CD4-positive, alpha-beta T cell (primary cell): ENCODE measurements at regions not wholly inside any gene's neighbourhood (a gene's known extent, or its start where the extent isn't known, plus 50 kb on each side); places are given as distances from the start of the nearest gene placed in this dataset.
A peak's percentile ranks its signal among the peaks of the same experiment; 100 is the strongest.
"Not testable (repeated sequence)": the region's sequence is repeated elsewhere in the genome, so short reads cannot be mapped to it uniquely, and the experiment has no call there.

ENCODE experiments used
- ATAC-seq: fragments of 200-7000 bp; cut with Tn5 transposase; one replicate; pipeline ENCODE4 v1.10.0; 2022; ENCODE audit warnings: mild to moderate bottlenecking; ENCODE audit not compliant: poor library complexity
- CTCF ChIA-PET: fragments of 350-600 bp; sonication (Branson Sonifier 250); formaldehyde crosslinking; loops from one replicate; lab custom pipeline; 2021; ENCODE audit warnings: antibody characterized with exemption, inconsistent platforms; lab: Charles Lee
- POLR2A ChIA-PET: fragments of 350-600 bp; sonication (Branson Sonifier 250); formaldehyde crosslinking; loops from one replicate; lab custom pipeline; 2021; ENCODE audit warnings: antibody characterized with exemption, inconsistent platforms; lab: Charles Lee
- DNase-seq, 14 experiments: peaks; one replicate each; pipeline ENCODE4 v3.0.0-alpha.2; 2013 to 2020; ENCODE audit warnings: mixed read lengths in 2 of 14
- H3K27ac ChIP-seq, 2 donors: one replicate each; pipeline versions ENCODE4 v1.5.1 to v1.7.0; 2013; ENCODE audit warnings: low read length in 2 of 2, low read depth in 1 of 2, mild to moderate bottlenecking in 1 of 2
- H3K27me3 ChIP-seq, 2 experiments: 1 replicate in 1 of 2; 2 replicates in 1 of 2; pipeline versions ENCODE4 v1.6.1 to v1.7.0; 2013; ENCODE audit warnings: low read length in 2 of 2, control low read depth in 1 of 2, mild to moderate bottlenecking in 1 of 2, moderate library complexity in 1 of 2; ENCODE audit not compliant: insufficient read depth in 2 of 2, control insufficient read depth in 1 of 2
- H3K36me3 ChIP-seq: one replicate; pipeline ENCODE4 v1.6.1; 2013; ENCODE audit warnings: low read length, control low read depth; ENCODE audit not compliant: insufficient read depth
- H3K4me1 ChIP-seq: one replicate; pipeline ENCODE4 v1.6.1; 2013; ENCODE audit warnings: low read length, control low read depth; ENCODE audit not compliant: insufficient read depth
- H3K4me3 ChIP-seq: one replicate; pipeline ENCODE4 v1.5.1; 2013; ENCODE audit warnings: mild to moderate bottlenecking, low read length, moderate library complexity
- H3K9me3 ChIP-seq, 2 experiments: 1 replicate in 1 of 2; 2 replicates in 1 of 2; pipeline versions ENCODE4 v1.6.1 to v1.7.0; 2013; ENCODE audit warnings: low read length in 2 of 2, mild to moderate bottlenecking in 2 of 2, control low read depth in 1 of 2, moderate library complexity in 1 of 2; ENCODE audit not compliant: control insufficient read depth in 1 of 2, insufficient read depth in 1 of 2
- H3K27ac Mint-ChIP-seq: one replicate; pipeline ENCODE4 v1.8.0; 2020; ENCODE audit warnings: mixed read lengths
- H3K27me3 Mint-ChIP-seq: one replicate; pipeline ENCODE4 v1.8.0; 2021; ENCODE audit warnings: mixed read lengths
- H3K36me3 Mint-ChIP-seq: one replicate; pipeline ENCODE4 v1.8.0; 2021; ENCODE audit warnings: low read depth, mixed read lengths
- H3K4me1 Mint-ChIP-seq: one replicate; pipeline ENCODE4 v1.8.0; 2021; ENCODE audit warnings: low read depth, mixed read lengths
- H3K4me3 Mint-ChIP-seq: one replicate; pipeline ENCODE4 v1.8.0; 2020; ENCODE audit warnings: mild to moderate bottlenecking, mixed read lengths
- H3K9me3 Mint-ChIP-seq: one replicate; pipeline ENCODE4 v1.8.0; 2020; ENCODE audit warnings: mixed read lengths
- intact Hi-C, 2 experiments: fragments of 100-400 bp; cut with DNase I in 1 of 2; cut with micrococcal nuclease in 1 of 2; formaldehyde crosslinking; loops; one replicate each; pipeline versions ENCODE4 v1.15.1 to v1.9.0; 2023 to 2025; cut with DNase I, micrococcal nuclease
- TF ChIP-seq, protein P1 (sequence below): fragments of 200-600 bp; IDR thresholded peaks from one replicate; pipeline ENCODE4 v1.8.0; 2022; ENCODE audit warnings: antibody characterized with exemption, mild to moderate bottlenecking

DNA sequence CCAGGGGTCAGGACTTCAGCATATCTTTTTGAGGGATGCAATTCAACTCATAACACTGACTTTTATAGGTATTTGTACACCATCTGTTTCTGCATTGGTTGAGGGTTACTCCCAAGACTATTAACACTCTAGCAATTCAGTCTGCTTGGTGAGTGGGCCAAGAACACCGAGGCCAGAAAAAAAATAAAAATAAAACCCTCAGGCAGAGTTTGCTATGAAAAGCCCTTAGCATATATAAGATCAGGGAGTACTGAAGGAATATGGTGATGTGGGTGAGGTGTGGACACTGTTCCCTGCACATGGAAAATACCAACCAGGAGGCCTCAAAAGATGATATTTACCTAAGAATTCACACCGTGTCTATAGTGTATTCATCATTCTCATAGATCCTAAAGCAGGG, 383.2 kb upstream of the UBE2E3 start:
- intact Hi-C loops = no loop called here
- no peak overlapping the region for H3K27ac Mint-ChIP-seq
- H3K9me3 Mint-ChIP-seq = no peaks in the 10 kb centered on the region
- H3K27ac ChIP-seq = no peak overlapping the region
- H3K4me1 Mint-ChIP-seq = peaks cover under 1% of the 10 kb centered on the region
- no peaks in the 10 kb centered on the region for H3K36me3 ChIP-seq
- H3K27me3 Mint-ChIP-seq = no peaks in the 10 kb centered on the region
- ATAC-seq (no peak), DNase-seq (no peak)
- CTCF ChIA-PET = no interaction called here
- H3K4me3 ChIP-seq = no peak overlapping the region
- TF ChIP-seq, protein P1, sequence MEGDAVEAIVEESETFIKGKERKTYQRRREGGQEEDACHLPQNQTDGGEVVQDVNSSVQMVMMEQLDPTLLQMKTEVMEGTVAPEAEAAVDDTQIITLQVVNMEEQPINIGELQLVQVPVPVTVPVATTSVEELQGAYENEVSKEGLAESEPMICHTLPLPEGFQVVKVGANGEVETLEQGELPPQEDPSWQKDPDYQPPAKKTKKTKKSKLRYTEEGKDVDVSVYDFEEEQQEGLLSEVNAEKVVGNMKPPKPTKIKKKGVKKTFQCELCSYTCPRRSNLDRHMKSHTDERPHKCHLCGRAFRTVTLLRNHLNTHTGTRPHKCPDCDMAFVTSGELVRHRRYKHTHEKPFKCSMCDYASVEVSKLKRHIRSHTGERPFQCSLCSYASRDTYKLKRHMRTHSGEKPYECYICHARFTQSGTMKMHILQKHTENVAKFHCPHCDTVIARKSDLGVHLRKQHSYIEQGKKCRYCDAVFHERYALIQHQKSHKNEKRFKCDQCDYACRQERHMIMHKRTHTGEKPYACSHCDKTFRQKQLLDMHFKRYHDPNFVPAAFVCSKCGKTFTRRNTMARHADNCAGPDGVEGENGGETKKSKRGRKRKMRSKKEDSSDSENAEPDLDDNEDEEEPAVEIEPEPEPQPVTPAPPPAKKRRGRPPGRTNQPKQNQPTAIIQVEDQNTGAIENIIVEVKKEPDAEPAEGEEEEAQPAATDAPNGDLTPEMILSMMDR = no peak
- no peaks in the 10 kb centered on the region for H3K9me3 ChIP-seq
- H3K27me3 ChIP-seq = no peaks in the 10 kb centered on the region
- H3K4me1 ChIP-seq = no peaks in the 10 kb centered on the region
- no peak overlapping the region for H3K4me3 Mint-ChIP-seq
- POLR2A ChIA-PET = no interaction called here
- no peaks in the 10 kb centered on the region for H3K36me3 Mint-ChIP-seq

DNA sequence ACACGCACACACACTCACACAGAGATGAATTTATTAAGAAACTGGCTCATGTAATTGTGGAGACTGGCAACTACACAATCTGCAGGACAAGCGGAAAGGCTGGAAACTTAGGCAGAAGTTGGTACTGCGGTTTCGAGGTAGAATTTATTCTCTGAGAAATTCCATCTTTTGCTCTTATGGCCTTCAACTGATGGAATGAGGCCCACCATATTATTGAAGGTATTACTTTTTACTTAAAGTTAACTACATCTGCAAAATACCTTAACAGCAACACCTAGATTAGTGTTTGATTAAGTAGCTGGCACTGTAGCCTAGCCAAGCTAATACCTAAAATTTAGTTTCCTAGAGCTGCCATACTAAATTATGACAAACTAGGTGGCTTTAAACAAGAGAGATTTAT, 384.0 kb upstream of the UBE2E3 start:
- Mint-ChIP-seq H3K4me1 (peaks cover 4% of the 10 kb centered on the region), H3K27me3 (no peaks in the 10 kb centered on the region), H3K27ac (no peak overlapping the region), H3K9me3 (peaks cover 2% of the 10 kb centered on the region), H3K36me3 (no peaks in the 10 kb centered on the region), H3K4me3 (no peak overlapping the region)
- intact Hi-C loops = no loop called here
- Histone ChIP-seq H3K9me3 (no peaks in the 10 kb centered on the region), H3K36me3 (no peaks in the 10 kb centered on the region), H3K27ac (no peak overlapping the region), H3K4me1 (peaks cover under 1% of the 10 kb centered on the region), H3K4me3 (no peak overlapping the region), H3K27me3 (no peaks in the 10 kb centered on the region)
- no peak for ATAC-seq
- TF ChIP-seq, protein P1 = no peak
- CTCF ChIA-PET = no interaction called here
- POLR2A ChIA-PET = no interaction called here
- DNase-seq = no peak

DNA sequence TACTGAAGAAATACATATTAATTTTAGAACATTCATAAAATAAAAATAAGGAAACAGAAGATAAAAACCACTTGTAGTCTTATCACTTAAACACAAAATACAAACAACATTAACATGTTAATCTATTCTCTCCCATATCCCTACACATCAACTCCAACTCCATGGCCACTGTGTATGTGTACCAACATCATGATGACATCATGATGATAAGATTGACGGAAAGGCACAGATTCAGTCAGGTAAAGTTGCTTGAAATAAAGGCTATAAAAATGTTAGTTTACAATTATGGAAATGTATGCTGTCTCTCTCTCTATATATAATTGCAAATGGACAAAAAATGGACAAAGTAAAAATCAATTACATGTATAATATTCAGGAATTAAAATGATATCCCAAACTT, 388.5 kb upstream of the UBE2E3 start:
- no peaks in the 10 kb centered on the region for H3K27me3 ChIP-seq
- H3K9me3 ChIP-seq = peaks cover 0 to 5% of the 10 kb centered on the region in 2 experiments
- no peak overlapping the region for H3K27ac ChIP-seq
- Mint-ChIP-seq H3K4me3 (no peak overlapping the region), H3K36me3 (no peaks in the 10 kb centered on the region), H3K27ac (no peak overlapping the region), H3K27me3 (no peaks in the 10 kb centered on the region), H3K4me1 (peaks cover 14% of the 10 kb centered on the region), H3K9me3 (peaks cover 9% of the 10 kb centered on the region)
- TF ChIP-seq, protein P1 = no peak
- POLR2A ChIA-PET = no interaction called here
- DNase-seq (no peak), ATAC-seq (no peak)
- CTCF ChIA-PET = no interaction called here
- peaks cover 10% of the 10 kb centered on the region for H3K4me1 ChIP-seq
- intact Hi-C loops = no loop called here
- no peaks in the 10 kb centered on the region for H3K36me3 ChIP-seq
- H3K4me3 ChIP-seq = no peak overlapping the region

DNA sequence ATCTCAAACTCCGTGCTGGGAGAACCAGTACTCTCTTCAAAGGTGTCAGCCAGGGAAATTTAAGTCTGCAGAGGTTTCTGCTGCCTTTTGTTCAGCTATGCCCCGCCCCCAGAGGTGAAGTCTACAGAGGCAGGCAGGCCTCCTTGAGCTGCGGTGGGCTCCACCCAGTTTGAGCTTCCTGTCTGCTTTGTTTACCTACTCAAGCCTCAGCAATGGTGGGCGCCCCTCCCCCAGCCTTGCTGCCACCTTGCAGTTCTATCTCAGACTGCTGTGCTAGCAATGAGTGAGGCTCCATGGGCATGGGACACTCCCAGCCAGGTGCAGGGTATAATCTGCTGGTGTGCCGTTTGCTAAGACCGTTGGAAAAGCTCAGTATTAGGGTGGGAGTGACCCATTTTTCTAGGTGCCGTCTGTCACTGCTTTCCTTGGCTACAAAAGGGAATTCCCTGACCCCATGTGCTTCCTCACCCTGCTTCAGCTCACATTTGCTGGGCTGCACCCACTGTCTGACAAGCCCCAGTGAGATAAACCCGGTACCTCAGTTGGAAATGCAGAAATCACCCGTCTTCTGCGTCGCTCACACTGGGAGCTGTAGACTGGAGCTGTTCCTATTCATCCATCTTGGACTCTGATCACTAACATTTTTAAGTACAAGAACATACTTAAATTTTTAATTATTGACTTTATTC, 389.2 kb upstream of the UBE2E3 start:
- H3K27ac ChIP-seq, H3K27ac Mint-ChIP-seq, CTCF ChIA-PET, H3K4me3 ChIP-seq, H3K4me3 Mint-ChIP-seq, H3K36me3 ChIP-seq, H3K9me3 ChIP-seq, H3K27me3 ChIP-seq, H3K9me3 Mint-ChIP-seq, H3K4me1 ChIP-seq, H3K36me3 Mint-ChIP-seq, intact Hi-C loops, H3K27me3 Mint-ChIP-seq, POLR2A ChIA-PET, ATAC-seq: not testable (repeated sequence)
- H3K4me1 Mint-ChIP-seq = peaks cover 14% of the 10 kb centered on the region
- DNase-seq = peak in 8 of 14 experiments; percentile 1 to 57 (median 8)
